Neural progenitor cell (in vitro differentiated cells): ENCODE measurements at regions not wholly inside any gene's neighbourhood (a gene's known extent, or its start where the extent isn't known, plus 50 kb on each side); places are given as distances from the start of the nearest gene placed in this dataset. TPM values are rescaled to one million over a fixed set of nuclear protein-coding genes. Genes with fewer than 3 reads are reported as not detected.

ENCODE experiments used
- DNase-seq: peaks from one replicate; pipeline ENCODE4 v3.0.0-alpha.2; 2016; ENCODE audit warnings: low spot score
- H2AFZ ChIP-seq: fragments of 200-600 bp; sonication (generic); replicated peaks from 2 replicates; pipeline ENCODE4 v1.6.1; 2016; ENCODE audit warnings: antibody characterized with exemption
- H3F3A ChIP-seq: fragments of 200-600 bp; sonication (generic); 2 replicates; pipeline ENCODE4 v1.6.1; 2016; ENCODE audit warnings: antibody characterized with exemption, low read depth
- H3K27ac ChIP-seq: fragments of 200-600 bp; sonication (generic); 2 replicates; pipeline ENCODE4 v1.5.1; 2016; ENCODE audit warnings: mild to moderate bottlenecking
- H3K27me3 ChIP-seq: fragments of 200-600 bp; sonication (generic); 2 replicates; pipeline ENCODE4 v1.6.1; 2016; ENCODE audit warnings: mild to moderate bottlenecking, moderate library complexity
- H3K36me3 ChIP-seq: fragments of 200-600 bp; sonication (generic); 2 replicates; pipeline ENCODE4 v1.5.1; 2016
- H3K4me1 ChIP-seq: fragments of 200-600 bp; sonication (generic); 2 replicates; pipeline ENCODE4 v1.6.1; 2016; ENCODE audit warnings: mixed run types
- H3K4me2 ChIP-seq: fragments of 200-600 bp; sonication (generic); 2 replicates; pipeline ENCODE4 v1.6.1; 2016
- H3K4me3 ChIP-seq: fragments of 200-600 bp; sonication (generic); 2 replicates; pipeline ENCODE4 v1.5.1; 2016
- H3K79me2 ChIP-seq: fragments of 200-600 bp; sonication (generic); 2 replicates; pipeline ENCODE4 v1.6.1; 2016; ENCODE audit warnings: low read depth
- H3K9ac ChIP-seq: fragments of 200-600 bp; sonication (generic); 2 replicates; pipeline ENCODE4 v1.6.1; 2016
- H3K9me3 ChIP-seq: fragments of 200-600 bp; sonication (generic); 2 replicates; pipeline ENCODE4 v1.5.1; 2016; ENCODE audit warnings: low read depth
- H4K20me1 ChIP-seq: fragments of 200-600 bp; sonication (generic); 2 replicates; pipeline ENCODE4 v1.6.1; 2016; ENCODE audit warnings: low read depth
- H3K27ac Mint-ChIP-seq: 3 replicates; pipeline ENCODE4 v1.8.0; 2021; ENCODE audit warnings: mixed read lengths
- H3K27me3 Mint-ChIP-seq: 2 replicates; pipeline ENCODE4 v1.8.0; 2022; ENCODE audit warnings: low read depth, mild to moderate bottlenecking, inconsistent platforms, moderate library complexity, mixed read lengths; ENCODE audit not compliant: insufficient read depth
- H3K36me3 Mint-ChIP-seq: 3 replicates; pipeline ENCODE4 v1.8.0; 2021; ENCODE audit warnings: mixed read lengths
- H3K4me1 Mint-ChIP-seq: 3 replicates; pipeline ENCODE4 v1.8.0; 2021; ENCODE audit warnings: mixed read lengths
- H3K4me3 Mint-ChIP-seq: 3 replicates; pipeline ENCODE4 v1.8.0; 2021; ENCODE audit warnings: mild to moderate bottlenecking, moderate library complexity, mixed read lengths
- H3K9me3 Mint-ChIP-seq: 3 replicates; pipeline ENCODE4 v1.8.0; 2020; ENCODE audit warnings: mixed read lengths
- EZH2 ChIP-seq: fragments of 200-600 bp; sonication (generic); IDR thresholded peaks from 2 replicates; pipeline ENCODE4 v1.6.1; 2017; ENCODE audit warnings: antibody characterized with exemption, mild to moderate bottlenecking, moderate library complexity
- EZH2phosphoT487 ChIP-seq: fragments of 200-600 bp; sonication (generic); IDR thresholded peaks from 2 replicates; pipeline ENCODE4 v1.6.1; 2017; ENCODE audit warnings: antibody characterized with exemption
- small RNA-seq: library from RNA; depleted of rRNA; stranded (forward); fragments of <200 nt; gene quantifications from one replicate; pipeline ENCODE3, GENCODE V24; 2015
- TF ChIP-seq, protein P1 (sequence below): fragments of 200-600 bp; sonication (generic); IDR thresholded peaks from 2 replicates; pipeline ENCODE4 v1.5.1; 2017; ENCODE audit warnings: antibody characterized with exemption, mild to moderate bottlenecking

- Histone ChIP-seq H3K79me2 (no peaks in the 10 kb centered on the region), H3K36me3 (peaks cover 5% of the 10 kb centered on the region), H3K4me2 (no peak overlapping the region), H3K4me1 (no peaks in the 10 kb centered on the region), H4K20me1 (no peaks in the 10 kb centered on the region), H3K9me3 (peaks cover 57% of the 10 kb centered on the region), H3K4me3 (no peak overlapping the region), H2AFZ (no peak overlapping the region), H3K9ac (no peak overlapping the region), H3K27me3 (no peaks in the 10 kb centered on the region), H3F3A (no peaks in the 10 kb centered on the region), H3K27ac (no peak overlapping the region)
- Mint-ChIP-seq H3K4me3 (no peak overlapping the region), H3K27ac (no peak overlapping the region), H3K27me3 (peaks cover 5% of the 10 kb centered on the region), H3K4me1 (no peaks in the 10 kb centered on the region), H3K9me3 (peaks cover 59% of the 10 kb centered on the region), H3K36me3 (no peaks in the 10 kb centered on the region)
- TF ChIP-seq EZH2phosphoT487 (no peak), EZH2 (no peak)
- TF ChIP-seq, protein P1, sequence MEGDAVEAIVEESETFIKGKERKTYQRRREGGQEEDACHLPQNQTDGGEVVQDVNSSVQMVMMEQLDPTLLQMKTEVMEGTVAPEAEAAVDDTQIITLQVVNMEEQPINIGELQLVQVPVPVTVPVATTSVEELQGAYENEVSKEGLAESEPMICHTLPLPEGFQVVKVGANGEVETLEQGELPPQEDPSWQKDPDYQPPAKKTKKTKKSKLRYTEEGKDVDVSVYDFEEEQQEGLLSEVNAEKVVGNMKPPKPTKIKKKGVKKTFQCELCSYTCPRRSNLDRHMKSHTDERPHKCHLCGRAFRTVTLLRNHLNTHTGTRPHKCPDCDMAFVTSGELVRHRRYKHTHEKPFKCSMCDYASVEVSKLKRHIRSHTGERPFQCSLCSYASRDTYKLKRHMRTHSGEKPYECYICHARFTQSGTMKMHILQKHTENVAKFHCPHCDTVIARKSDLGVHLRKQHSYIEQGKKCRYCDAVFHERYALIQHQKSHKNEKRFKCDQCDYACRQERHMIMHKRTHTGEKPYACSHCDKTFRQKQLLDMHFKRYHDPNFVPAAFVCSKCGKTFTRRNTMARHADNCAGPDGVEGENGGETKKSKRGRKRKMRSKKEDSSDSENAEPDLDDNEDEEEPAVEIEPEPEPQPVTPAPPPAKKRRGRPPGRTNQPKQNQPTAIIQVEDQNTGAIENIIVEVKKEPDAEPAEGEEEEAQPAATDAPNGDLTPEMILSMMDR = no peak
- no peak for DNase-seq
These were observed 885.6 kb upstream of the ZNF722 start for GRCh38 chr7:63112764-63113712.

DNA sequence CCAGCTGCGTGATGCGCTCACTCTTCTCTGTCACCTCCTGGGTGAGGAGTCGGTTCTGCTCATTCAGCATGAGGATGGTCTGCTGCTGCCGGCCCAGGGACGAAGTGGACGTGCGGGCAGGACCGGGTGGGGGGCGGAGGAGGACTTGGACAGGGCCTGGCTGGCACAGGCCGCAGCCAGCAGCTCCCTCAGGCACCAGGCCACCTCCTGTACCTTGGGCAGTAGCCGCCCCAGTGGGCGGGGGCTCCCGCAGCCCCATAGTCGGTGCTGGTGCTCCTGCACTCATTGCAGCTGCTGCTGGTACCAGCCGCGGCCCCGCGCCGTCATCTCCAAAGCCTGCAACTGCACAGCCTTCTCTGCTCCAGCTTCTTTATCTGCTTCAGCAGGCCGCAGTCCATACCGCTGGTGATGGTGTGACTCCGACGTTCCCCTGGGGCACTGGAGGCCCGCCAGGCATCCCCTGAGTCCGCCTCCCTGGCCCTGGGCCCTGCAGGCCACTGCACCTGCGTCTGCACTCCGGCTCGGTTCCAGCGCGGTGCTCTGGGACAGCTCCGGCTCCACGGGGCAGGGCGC, 884.9 kb upstream of the ZNF722 start:
- peaks cover 59% of the 10 kb centered on the region for H3K9me3 ChIP-seq
- H3K4me3 Mint-ChIP-seq = no peak overlapping the region
- no peak for DNase-seq
- H3K27me3 ChIP-seq = no peaks in the 10 kb centered on the region
- no peak for TF ChIP-seq EZH2
- TF ChIP-seq, protein P1 = no peak
- no peak for TF ChIP-seq EZH2phosphoT487
- no peak overlapping the region for H3K9ac ChIP-seq
- H3K4me1 Mint-ChIP-seq = no peaks in the 10 kb centered on the region
- H3K4me1 ChIP-seq = no peaks in the 10 kb centered on the region
- no peak overlapping the region for H2AFZ ChIP-seq
- H3K9me3 Mint-ChIP-seq = peaks cover 62% of the 10 kb centered on the region
- no peak overlapping the region for H3K4me2 ChIP-seq
- H3K36me3 ChIP-seq = peaks cover 5% of the 10 kb centered on the region
- H3F3A ChIP-seq = no peaks in the 10 kb centered on the region
- H3K27ac ChIP-seq = no peak overlapping the region
- no peaks in the 10 kb centered on the region for H3K79me2 ChIP-seq
- no peak overlapping the region for H3K4me3 ChIP-seq
- no peak overlapping the region for H3K27ac Mint-ChIP-seq
- peaks cover 5% of the 10 kb centered on the region for H3K27me3 Mint-ChIP-seq
- no peaks in the 10 kb centered on the region for H3K36me3 Mint-ChIP-seq
- H4K20me1 ChIP-seq = no peaks in the 10 kb centered on the region

DNA sequence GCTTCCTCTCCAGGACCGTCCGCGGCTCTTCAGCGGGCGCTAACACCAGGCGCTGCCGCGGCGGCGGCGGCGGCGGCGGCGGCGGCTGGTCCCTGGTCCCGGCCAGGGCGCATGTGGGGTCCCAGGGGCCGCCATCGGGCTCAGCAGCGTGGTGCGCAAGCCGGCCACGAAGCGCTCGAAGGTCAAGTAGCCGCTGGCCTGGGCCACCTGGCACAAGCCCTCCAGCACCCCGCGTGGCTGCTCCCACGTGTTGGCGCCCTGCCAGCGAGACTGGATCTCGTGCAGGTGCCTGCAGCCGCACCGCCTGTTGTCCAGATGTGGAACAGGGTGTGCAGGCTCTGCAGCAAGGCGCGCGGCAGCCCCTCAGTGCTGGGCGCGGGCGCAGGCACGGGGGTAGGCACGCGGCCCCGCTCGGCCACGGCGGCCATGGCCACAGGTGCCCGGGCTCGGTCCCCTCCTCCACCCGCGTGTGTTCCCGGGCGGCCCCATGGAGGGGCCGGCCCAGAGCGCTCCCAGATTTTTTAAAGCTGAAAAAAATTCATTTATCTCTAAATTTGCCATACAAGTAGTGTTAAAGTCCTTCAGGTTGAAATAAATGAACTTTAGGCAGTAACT, 884.2 kb upstream of the ZNF722 start:
- Mint-ChIP-seq H3K36me3 (no peaks in the 10 kb centered on the region), H3K9me3 (peaks cover 63% of the 10 kb centered on the region), H3K27me3 (peaks cover 3% of the 10 kb centered on the region), H3K4me3 (no peak overlapping the region), H3K4me1 (no peaks in the 10 kb centered on the region), H3K27ac (no peak overlapping the region)
- H4K20me1 ChIP-seq = no peaks in the 10 kb centered on the region
- TF ChIP-seq EZH2phosphoT487 (no peak), EZH2 (no peak)
- TF ChIP-seq, protein P1 = no peak
- no peak overlapping the region for H2AFZ ChIP-seq
- H3K4me2 ChIP-seq = no peak overlapping the region
- no peak overlapping the region for H3K4me3 ChIP-seq
- no peaks in the 10 kb centered on the region for H3K27me3 ChIP-seq
- no peaks in the 10 kb centered on the region for H3F3A ChIP-seq
- peaks cover 5% of the 10 kb centered on the region for H3K36me3 ChIP-seq
- no peak for DNase-seq
- no peaks in the 10 kb centered on the region for H3K79me2 ChIP-seq
- no peaks in the 10 kb centered on the region for H3K4me1 ChIP-seq
- no peak overlapping the region for H3K27ac ChIP-seq
- H3K9me3 ChIP-seq = peaks cover 59% of the 10 kb centered on the region
- H3K9ac ChIP-seq = no peak overlapping the region

Small RNAs in the stretch of these regions (small RNA-seq; reads per million reads assigned to genes)
- gene RNU6-417P = not detected
